C4-2B (cell line): ENCODE measurements at regions not wholly inside any gene's neighbourhood (a gene's known extent, or its start where the extent isn't known, plus 50 kb on each side); places are given as distances from the start of the nearest gene placed in this dataset.

ENCODE experiments used
- CTCF ChIP-seq: fragments of 450-650 bp; conservative IDR thresholded peaks from 2 replicates; pipeline ENCODE4 v1.5.1; 2017; ENCODE audit warnings: mild to moderate bottlenecking
- ZFX ChIP-seq: fragments of 450-650 bp; IDR thresholded peaks from 2 replicates; pipeline ENCODE4 v1.6.1; 2017

GRCh38 chr7:53491051-53491450 lies 455.6 kb downstream of the POM121L12 start:
- TF ChIP-seq CTCF, result no peak
- no peak for TF ChIP-seq ZFX
